ENCODE measurements at regions not wholly inside any gene's neighbourhood (a gene's known extent, or its start where the extent isn't known, plus 50 kb on each side); places are given as distances from the start of the nearest gene placed in this dataset.
A peak's percentile ranks its signal among the peaks of the same experiment; 100 is the strongest.
"Not testable (repeated sequence)": the region's sequence is repeated elsewhere in the genome, so short reads cannot be mapped to it uniquely, and the experiment has no call there.

GRCh38 chr3:182156326-182156725 lies 444.6 kb downstream of the SOX2 start:
- H3K4me3 ChIP-seq (ENCODE audit: low read length); DNase-seq (ENCODE audit: low read depth, low spot score): not testable (repeated sequence)

GRCh38 chr3:182165234-182165633 lies 453.5 kb downstream of the SOX2 start:
- H3K4me3 ChIP-seq (ENCODE audit: low read length), result no peak overlapping the region
- no peak for DNase-seq (ENCODE audit: low read depth, low spot score)

- DNase-seq (ENCODE audit: low read depth, low spot score), result no peak
These were observed 460.8 kb downstream of the SOX2 start for GRCh38 chr3:182172534-182172933.

GRCh38 chr3:182178488-182179200 lies 466.9 kb downstream of the SOX2 start:
- no peak for DNase-seq (ENCODE audit: low read depth, low spot score)
- H3K4me3 ChIP-seq (ENCODE audit: low read length), result no peak overlapping the region

More at GRCh38 chr3:182172534-182172933, 460.8 kb downstream of the SOX2 start:
- no peak overlapping the region for H3K4me3 ChIP-seq (ENCODE audit: low read length)

- no peak for DNase-seq (ENCODE audit: low read depth, low spot score)
- H3K4me3 ChIP-seq (ENCODE audit: low read length), result no peak overlapping the region
These were observed 467.9 kb downstream of the SOX2 start for GRCh38 chr3:182179631-182180030.

- no peak for DNase-seq (ENCODE audit: low read depth, low spot score)
- H3K4me3 ChIP-seq (ENCODE audit: low read length), result no peak overlapping the region
These were observed 469.1 kb downstream of the SOX2 start for GRCh38 chr3:182180654-182181385.

- no peak for DNase-seq (ENCODE audit: low read depth, low spot score)
- H3K4me3 ChIP-seq (ENCODE audit: low read length), result no peak overlapping the region
These were observed 470.8 kb downstream of the SOX2 start for GRCh38 chr3:182182531-182182968.

GRCh38 chr3:182183716-182184430 lies 472.1 kb downstream of the SOX2 start:
- no peak overlapping the region for H3K4me3 ChIP-seq (ENCODE audit: low read length)
- DNase-seq (ENCODE audit: low read depth, low spot score), result no peak

GRCh38 chr3:182185313-182185712 lies 473.6 kb downstream of the SOX2 start:
- no peak for DNase-seq (ENCODE audit: low read depth, low spot score)
- no peak overlapping the region for H3K4me3 ChIP-seq (ENCODE audit: low read length)

- DNase-seq (ENCODE audit: low read depth, low spot score), result no peak
- no peak overlapping the region for H3K4me3 ChIP-seq (ENCODE audit: low read length)
These were observed 478.3 kb downstream of the SOX2 start for GRCh38 chr3:182190056-182190455.

GRCh38 chr3:182198345-182198744 lies 486.6 kb downstream of the SOX2 start:
- no peak for DNase-seq (ENCODE audit: low read depth, low spot score)

GRCh38 chr3:182201456-182202168 lies 489.9 kb downstream of the SOX2 start:
- no peak overlapping the region for H3K4me3 ChIP-seq (ENCODE audit: low read length)
- peak; percentile 9 for DNase-seq (ENCODE audit: low read depth, low spot score)

More at GRCh38 chr3:182198345-182198744, 486.6 kb downstream of the SOX2 start:
- H3K4me3 ChIP-seq (ENCODE audit: low read length), result no peak overlapping the region

GRCh38 chr3:182212479-182213076 lies 500.9 kb downstream of the SOX2 start:
- H3K4me3 ChIP-seq (ENCODE audit: low read length), result no peak overlapping the region
- DNase-seq (ENCODE audit: low read depth, low spot score), result no peak

GRCh38 chr3:182214416-182214815 lies 502.7 kb downstream of the SOX2 start:
- H3K4me3 ChIP-seq (ENCODE audit: low read length), result no peak overlapping the region
- no peak for DNase-seq (ENCODE audit: low read depth, low spot score)

- no peak for DNase-seq (ENCODE audit: low read depth, low spot score)
- H3K4me3 ChIP-seq (ENCODE audit: low read length), result no peak overlapping the region
These were observed 504.2 kb downstream of the SOX2 start for GRCh38 chr3:182215881-182216280.

GRCh38 chr3:182216311-182216970 lies 504.7 kb downstream of the SOX2 start:
- H3K4me3 ChIP-seq (ENCODE audit: low read length), result no peak overlapping the region
- DNase-seq (ENCODE audit: low read depth, low spot score), result no peak

GRCh38 chr3:182220013-182220412 lies 508.3 kb downstream of the SOX2 start:
- H3K4me3 ChIP-seq (ENCODE audit: low read length), result no peak overlapping the region
- no peak for DNase-seq (ENCODE audit: low read depth, low spot score)

- H3K4me3 ChIP-seq (ENCODE audit: low read length), result no peak overlapping the region
- no peak for DNase-seq (ENCODE audit: low read depth, low spot score)
These were observed 508.7 kb downstream of the SOX2 start for GRCh38 chr3:182220471-182220870.

Data from Jurkat, Clone E6-1 (cell line).